NCI-H526 (cell line): ENCODE measurements at regions not wholly inside any gene's neighbourhood (a gene's known extent, or its start where the extent isn't known, plus 50 kb on each side); places are given as distances from the start of the nearest gene placed in this dataset.

ENCODE experiments used
- DNase-seq, 2 experiments: peaks; one replicate each; lab custom pipeline; 2025; lab: John Stamatoyannopoulos, UW

DNA sequence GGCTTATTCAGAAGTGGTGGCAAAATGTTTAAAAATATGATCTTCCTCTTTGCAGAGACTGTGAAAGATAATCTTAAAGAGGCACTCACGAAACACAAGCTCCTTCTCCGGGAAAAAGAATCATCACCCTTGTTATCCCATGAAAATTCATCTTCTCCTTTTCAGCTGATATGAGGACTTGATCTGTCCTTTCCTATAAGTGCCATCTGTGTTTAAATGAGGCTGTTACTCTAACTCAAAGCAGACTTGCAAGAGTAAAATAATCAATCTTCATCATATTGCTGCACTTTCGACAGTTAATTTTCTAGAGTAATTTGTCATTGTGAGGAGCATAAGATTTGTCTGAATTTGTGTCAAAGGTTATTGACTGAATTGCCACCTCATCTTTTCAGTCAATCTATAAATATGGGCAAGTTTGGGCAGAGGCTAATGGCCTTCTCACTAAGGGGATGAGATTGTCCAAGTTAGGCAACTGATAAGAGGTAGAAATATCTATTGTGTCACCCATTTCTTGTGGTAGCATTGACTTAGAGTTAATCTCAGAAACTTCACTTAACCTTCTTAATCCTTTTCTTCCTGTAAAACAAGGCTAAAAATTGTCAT lies 452.9 kb downstream of the GRXCR1 start:
- DNase-seq = no peak

DNA sequence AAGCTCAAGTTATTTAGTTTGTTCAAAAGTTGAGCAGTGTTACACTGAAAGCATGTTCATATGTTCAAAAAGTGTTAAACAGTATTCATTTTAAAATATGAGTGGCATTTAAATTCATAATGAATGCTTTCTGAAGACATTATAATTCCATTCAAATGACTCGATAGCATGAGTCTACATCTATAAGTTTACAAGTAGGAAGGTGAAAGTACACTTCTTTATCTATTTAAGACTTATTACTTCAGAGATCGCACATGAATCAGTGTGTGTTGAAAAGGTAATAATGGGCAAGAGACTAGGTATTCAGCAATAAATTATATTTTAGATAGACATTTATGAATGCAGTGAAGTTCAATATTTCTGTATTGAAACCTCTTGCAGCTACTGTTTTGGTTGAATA lies 456.1 kb downstream of the GRXCR1 start:
- DNase-seq = no peak

DNA sequence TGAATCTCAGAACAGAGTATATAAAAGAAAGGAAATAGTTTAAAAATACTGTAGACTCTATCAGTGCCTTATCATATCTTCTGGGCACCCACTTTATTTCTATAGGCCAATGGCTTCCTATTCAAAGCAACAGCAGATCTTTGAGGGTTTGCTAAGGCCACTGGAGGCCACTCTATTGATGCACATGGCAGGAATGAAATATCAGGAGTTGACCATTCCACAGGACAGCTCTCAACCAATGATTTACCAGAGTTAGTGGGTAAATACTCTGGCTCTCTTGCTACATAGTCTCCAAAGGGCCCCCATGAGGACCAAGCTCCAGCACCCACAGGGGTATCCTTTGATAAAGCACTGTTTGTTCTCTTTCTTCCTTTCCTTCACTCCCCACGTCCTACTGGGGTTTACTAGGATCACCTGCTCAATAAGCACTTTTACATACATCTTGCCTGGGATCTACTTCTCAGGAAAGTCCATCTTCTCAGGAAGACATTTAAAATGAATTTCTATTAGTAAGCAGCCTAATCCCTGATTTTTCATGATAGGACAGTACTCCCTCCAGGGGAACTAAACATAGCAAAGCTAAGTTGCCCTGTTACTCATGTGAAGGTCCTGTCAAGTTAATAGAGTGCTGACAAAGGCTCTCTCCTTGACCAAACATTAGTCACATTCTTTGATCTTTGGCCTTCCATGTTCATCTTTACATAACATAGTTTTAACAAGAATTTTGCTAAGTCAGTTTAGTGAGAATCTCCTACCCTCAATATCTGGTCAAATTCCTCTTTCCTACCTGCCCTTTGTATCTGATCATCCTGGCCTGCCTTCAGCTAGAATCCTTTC lies 459.7 kb downstream of the GRXCR1 start:
- no peak for DNase-seq

DNA sequence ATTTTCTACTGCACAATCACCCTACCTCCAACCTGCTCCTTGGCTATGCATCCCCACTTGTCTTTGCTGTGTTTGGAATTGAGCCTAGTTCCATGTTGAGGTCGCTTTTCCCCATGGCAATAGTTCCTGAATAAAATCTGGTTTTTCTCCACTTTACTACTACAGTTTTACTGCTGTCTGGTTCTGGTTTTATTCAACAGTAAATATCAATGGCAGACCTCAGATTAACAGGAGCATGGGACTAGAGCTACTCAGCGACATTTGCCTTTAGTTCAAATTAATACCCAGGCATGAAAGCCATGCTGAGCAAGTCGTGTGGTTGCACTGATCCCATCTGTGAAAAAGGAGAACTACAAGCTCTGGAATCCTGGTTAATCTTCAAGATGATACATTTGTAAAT lies 460.3 kb downstream of the GRXCR1 start:
- DNase-seq = no peak

DNA sequence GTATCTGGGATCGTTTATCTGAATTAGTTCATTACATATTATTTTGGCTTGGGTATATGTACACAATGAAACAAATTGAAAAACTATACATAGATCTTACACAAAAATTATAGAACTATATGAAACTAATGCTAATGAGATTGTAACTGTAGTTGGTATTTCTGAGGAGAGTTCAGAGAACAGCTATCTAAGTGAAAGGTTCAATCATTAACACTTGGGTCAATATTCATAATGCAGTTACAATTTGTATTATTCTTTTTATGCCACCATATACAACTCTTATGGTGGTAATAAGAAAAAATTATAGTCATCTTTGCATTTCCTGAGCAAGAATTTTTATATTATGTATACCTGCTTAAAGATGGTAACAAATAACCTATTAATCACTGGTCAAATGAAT lies 461.0 kb downstream of the GRXCR1 start:
- DNase-seq = no peak

DNA sequence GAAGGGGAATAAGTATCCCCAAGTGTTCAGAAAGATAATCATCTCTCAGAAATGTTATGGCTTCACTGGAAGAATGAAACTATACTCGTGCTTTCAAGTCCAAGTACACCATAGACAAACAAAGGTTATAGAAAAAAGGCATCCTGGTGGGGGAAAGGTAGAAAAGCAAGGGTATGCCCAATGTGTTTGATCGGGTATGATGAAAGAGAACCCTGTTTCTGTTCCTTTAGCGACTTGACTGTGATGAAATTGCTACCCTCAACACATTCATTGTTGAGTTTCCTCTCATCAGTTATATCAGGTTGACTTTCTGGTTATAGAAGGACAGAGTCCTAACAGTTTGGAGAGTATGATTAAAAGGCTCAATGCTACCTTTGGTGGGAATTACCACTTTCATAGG lies 464.3 kb downstream of the GRXCR1 start:
- DNase-seq = no peak

DNA sequence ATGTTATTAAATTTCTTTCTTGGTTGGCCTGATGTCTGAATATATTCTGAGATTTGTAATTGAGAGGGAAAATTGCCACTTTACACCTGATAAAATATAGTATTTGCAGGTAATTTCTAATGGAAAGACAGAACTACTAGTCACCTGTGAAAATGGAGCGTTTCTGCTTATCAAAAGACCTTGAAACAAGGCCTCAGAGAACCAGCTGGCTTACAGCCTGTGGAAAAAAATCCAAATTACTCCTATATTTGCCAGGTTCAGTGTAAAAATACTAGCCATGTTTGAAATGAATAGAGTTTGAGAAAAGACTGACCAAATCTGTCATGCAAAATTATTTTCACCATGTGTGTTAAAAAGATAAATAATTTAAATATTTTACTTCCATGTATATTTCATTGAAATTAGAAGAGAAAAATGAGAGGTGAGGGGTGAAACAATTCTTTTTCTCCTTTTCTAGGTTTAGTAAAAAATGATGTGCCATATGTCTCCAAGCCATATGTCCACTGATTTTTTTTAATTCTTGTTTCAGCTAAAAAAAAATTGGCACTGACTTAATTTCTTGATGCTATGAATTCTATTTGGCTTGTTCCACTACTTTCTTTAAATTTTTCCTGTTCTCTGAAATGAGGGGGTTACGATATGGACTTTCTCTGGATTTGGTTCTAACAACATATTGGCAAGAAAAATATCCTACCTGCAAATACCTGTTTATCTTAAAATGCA lies 464.9 kb downstream of the GRXCR1 start:
- DNase-seq = no peak

DNA sequence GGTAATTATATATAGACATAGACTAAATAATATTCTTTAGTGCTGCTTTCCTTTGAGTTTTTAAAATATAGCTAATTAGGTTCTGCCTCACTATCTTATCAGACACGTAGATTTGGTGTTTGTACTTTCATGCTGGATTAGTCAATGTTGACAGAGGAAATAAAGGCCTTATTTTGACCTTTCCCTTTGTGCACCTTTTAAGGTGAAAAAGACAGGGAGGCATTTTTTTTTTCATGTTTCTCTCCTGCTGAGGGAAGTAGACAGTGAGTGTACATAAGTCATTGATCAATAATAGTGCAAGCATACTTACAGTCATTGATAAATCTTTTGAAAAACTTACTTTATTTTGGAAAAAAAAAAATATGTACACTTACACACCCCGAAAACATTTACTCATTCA lies 467.8 kb downstream of the GRXCR1 start:
- no peak for DNase-seq

DNA sequence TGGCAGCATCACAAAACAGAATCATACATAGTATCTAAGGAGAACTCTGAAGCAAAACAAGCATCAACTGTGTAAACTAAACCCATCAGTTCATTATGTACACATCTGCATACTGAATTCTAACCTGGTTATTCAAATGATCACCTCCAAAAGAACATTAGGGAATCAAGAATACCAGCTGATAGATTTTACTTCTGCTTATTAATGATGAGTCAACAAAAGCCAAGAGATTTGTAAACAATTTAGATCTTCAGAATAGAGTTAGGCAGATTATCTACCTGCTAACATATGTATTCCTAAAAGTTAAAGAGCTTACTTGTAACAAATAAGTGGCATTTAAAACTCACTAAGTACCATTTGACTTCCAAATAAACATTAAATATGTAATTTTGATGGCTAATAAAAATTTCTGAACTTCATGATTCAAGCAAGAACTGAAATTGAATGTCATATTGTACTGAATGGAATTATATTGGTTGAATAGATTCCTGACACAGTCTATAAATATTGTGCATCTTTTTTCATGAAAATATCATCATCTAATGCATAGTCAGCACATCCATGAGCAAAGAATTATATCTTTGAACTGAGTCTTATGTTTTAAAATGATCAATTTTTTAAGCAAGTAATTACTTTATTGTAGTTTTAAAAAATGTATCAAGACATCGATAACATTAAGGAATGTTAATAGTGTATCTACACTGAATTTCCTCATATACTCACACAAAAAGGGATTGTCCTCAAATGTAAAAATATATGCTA lies 470.5 kb downstream of the GRXCR1 start:
- DNase-seq = no peak

DNA sequence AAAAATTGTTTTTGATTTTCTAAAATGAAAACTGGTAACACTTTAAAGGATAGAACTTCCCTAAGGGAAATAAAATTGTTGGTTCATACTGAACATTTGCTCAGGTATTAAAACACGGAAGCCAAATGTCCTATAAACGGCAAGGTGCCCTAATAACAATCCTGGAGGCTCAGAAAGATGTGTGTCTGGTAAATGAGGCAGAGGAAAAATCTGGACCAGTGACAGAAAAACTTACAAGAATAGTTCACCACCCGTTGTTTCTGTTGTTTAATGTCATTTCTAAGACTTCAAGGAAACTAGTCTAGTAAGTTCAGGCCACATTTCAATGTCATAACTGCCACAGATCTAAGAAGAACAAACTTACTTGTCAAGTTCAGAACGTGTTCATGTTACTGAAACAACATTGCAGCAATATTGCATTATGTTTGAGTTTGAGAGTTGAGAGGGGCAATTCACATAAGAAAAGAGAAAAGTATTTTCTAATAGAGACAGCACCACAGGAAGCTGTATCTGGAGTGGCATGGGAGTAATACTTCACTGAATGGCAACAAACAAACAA lies 476.6 kb downstream of the GRXCR1 start:
- DNase-seq = no peak

DNA sequence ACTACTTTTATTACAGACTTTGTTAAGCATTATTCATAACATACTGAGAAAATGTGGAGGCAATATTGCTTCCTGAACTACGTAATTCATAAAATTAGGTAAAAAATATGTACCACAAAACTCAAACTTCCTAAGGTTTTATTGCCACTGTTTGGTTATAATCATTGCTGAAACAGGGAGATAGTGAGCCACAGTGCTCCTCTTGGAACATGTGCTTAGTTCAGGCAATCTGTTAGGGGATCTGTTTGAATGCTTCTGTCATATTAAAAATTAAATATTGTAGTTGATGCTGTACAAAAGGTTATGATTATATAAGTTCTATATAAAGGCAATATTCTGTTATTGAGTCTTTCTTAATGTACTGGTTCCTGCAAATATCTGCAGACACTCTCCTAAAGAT lies 480.7 kb downstream of the GRXCR1 start:
- DNase-seq = no peak

DNA sequence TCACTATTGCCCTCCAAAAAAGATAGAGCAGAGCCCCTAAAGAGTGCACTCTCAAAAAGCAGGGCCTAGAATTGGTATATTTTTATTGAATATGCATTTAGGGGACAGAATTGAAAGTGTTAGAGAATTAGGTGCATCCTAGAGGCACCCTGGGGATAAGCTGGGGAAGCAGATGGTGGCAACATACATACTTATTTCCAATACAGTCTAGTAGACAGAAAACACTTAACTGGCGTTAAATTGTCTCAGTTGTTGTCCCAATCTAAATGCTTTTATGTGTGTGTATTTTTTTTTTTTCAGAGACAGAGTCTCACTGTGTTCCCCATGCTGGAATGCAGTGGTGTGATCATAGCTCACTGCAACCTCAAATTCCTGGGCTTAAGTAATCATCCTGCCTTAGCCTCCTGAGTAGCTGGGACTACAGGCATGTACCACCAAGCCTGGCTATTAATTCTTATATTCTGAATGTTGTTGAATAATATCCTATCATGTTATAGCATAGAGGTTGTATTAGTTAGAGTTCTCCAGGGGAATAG lies 481.8 kb downstream of the GRXCR1 start:
- no peak for DNase-seq

DNA sequence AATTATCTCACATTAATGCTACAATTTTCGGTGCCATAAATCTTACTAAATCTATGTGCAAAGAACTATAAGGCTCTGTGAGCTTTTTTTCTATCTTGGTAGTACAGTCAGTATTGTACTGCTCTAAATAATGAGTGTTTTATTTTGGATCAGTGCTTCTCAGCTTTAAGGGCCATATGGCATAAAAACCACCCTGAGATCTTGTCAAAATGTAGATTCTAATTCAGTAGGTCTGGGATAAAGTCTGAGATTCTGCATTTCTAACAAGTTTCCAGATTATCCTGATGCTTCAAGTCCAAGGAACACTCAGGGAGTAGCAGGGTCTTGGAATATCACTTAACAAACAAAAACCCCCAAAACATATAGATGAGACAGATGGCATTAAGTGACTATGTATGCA lies 486.5 kb downstream of the GRXCR1 start:
- no peak for DNase-seq

DNA sequence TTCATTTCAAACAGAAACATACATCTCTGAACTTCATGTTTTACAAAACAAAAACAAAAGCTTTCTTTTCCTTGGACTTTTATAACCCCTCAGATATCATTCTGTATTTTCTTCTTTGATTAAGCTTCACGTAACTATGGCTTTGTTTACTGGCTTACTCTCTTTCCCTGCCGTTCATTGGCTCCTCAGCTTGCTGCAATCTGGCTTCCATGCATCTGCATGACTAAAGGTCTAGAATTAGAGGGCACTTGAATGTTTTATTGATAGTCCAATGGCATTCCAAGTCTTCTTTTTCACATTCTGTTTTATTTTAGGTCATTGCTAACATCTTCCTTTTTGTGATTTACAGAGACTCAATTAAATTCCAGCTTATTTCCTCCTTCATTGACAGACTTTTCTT lies 487.6 kb downstream of the GRXCR1 start:
- no peak for DNase-seq

DNA sequence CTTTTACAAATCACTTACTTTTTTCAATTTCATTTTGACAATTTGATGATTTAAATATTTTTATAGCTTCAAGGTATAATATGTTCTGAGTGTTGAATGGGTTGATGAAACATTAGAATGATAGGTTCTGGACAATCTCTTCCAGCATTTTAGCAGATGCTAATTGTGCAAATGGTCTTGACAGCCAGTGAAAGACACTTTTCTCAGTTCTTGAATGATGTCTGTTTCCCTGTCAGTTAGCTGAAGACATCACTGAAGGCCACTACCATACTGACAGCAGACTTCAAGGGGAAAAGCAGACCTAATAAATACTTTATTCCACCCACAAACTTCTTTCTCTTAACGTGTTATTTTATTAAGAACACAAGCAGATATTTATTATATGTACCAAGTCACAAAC lies 498.6 kb downstream of the GRXCR1 start:
- no peak for DNase-seq

DNA sequence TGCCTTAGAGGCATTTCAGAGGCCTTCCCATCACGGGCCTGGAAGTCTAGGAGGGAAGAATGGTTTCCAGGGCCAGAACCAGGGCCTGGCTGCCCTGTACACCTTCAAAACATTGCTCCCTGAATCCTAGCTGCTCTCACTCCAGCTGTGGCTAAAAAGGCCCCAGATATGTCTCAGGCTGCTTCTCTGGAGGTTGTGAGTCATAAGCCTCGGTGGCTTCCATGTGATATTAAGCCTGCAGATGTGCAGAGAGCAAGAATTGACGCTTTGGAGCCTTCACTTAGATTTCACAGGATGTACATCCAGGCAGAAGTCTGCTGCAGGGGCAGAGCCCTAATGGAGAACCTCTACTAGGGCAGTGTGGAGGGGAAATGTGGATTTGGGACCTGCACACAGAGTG lies 502.5 kb downstream of the GRXCR1 start:
- DNase-seq = no peak

DNA sequence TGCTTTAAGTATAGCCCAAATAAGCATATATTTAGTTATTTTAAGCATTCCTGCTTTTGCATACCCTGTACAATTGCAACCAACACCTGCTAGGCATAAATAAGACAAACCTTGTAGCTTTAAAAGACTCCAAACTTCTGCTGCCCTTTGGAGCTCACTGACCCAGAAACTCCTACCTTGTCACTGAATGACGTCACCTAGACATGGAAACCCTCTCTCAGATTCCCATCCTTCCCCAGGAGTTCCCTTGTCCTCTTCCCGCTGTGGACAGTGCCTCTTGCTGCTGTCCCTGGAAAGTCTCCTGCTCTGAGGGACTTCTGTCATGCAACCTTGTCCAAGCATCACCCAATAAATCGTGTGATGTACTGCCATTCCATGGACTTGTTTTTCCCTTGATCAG lies 507.2 kb downstream of the GRXCR1 start:
- no peak for DNase-seq

DNA sequence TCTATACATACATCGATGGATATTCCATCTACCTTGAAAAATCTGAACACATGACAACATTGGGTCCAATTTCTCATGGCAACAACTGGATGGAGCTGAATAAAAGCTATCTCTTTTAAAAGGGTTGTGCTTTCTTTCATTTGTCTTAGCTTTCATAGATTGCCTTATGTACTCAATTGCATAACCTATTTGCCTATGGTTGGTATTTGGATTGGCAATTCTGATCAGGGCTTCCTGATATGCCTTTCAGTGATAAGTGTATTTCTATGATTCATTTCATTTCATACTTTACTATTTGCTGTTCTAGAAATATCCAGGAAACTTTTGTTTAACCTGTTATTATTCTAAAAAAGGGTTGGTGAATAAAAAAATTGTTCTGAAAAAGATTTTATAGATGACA lies 509.9 kb downstream of the GRXCR1 start:
- no peak for DNase-seq

DNA sequence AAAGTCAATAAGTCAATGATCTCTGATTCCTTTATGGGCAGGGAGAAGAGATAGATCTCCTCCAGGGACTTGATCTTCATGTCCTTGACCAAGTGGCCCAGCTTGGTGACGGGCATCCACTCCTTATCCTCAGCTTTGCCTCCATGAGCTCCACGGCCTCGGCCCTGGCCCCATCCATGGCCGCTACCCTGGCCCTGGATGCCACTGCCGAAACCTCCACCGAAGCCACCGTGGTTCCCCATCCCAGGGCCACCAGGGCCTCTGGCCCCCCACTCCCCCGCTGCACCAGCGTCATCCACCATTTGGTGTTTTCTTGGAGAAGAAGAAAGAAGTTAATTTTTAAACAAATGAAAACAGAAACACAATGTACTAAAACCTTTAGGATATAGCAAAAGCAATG lies 518.1 kb downstream of the GRXCR1 start:
- DNase-seq = no peak

DNA sequence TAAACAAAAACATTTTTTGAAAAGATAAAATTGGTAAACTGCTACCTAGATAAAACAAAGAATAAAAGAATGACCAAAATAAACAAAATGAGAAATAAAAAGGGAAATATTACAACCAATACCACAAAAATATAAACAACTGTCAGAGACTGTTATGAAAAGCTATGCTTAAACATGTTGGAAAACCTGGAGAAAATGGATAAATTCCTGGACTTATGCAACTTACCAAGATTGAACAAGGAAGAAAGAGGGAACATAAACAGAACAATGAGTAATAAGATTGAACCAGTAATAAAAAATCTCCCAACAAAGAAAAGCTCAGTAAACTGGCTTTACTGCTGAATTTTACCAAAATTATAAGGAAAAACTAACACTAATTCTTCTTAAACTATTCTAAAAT lies 518.7 kb downstream of the GRXCR1 start:
- no peak for DNase-seq

DNA sequence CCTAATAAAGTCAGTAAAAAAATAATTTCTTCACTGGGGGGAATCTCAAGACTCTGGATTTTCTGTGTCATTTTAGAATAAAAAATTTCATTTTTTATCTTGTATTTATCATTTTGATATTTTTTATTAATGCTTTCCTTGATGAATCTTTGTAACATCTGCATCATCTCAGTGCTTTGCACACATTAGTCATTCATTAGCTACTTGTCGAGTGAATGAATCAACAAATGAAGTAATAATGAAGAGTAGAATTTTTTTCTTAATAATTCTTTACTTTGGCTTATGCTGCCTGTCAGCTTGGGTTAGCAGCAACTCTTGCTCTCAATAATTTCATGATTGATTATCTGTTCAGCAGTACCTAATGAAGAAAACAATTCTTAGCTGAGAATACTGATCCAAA lies 530.8 kb downstream of the GRXCR1 start:
- no peak for DNase-seq

DNA sequence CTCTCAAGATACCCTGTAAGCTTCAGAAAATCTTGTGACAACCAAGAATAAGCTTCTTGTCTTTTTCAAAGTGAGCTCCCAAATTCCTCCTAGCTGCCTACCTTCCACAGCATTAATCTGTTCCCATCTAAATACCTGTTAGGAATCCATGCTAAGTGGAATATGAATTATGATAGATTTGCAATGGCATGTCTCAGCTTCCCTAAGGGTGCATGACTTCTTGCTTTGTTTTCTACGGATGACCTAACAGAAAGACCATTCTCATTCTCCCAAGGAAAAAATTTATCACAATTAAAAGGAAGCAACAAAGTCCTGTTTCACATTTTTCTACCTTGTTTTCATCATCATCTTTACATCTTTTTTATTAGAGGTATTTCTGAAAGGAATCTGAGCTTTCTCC lies 532.7 kb downstream of the GRXCR1 start:
- DNase-seq = no peak
